IMR-90 (cell line): ENCODE measurements at regions not wholly inside any gene's neighbourhood (a gene's known extent, or its start where the extent isn't known, plus 50 kb on each side); places are given as distances from the start of the nearest gene placed in this dataset.
"Not testable (repeated sequence)": the region's sequence is repeated elsewhere in the genome, so short reads cannot be mapped to it uniquely, and the experiment has no call there.

Experiments used
- ATAC-seq: fragments of 200-7000 bp; cut with Tn5 transposase; 2 replicates; pipeline ENCODE4 v1.9.1; 2020; ENCODE audit warnings: low read depth, mild to moderate bottlenecking, moderate library complexity
- BruUV-seq: library from RNA; stranded (reverse); fragments of 400-500 nt; replicated peaks from 2 replicates; lab custom pipeline; 2021; lab: Mats Ljungman, UMichigan
- CTCF ChIA-PET: fragments of 300-600 bp; formaldehyde crosslinking; extraction: SDS; loops from one replicate; lab custom pipeline; 2021; ENCODE audit warnings: antibody characterized with exemption; lab: Yijun Ruan, JAX
- POLR2A ChIA-PET: fragments of 300-600 bp; sonication (Branson Sonifier 250); formaldehyde crosslinking; loops from one replicate; lab custom pipeline; 2022; ENCODE audit warnings: antibody characterized with exemption; ENCODE audit not compliant: unreplicated experiment; lab: Charles Lee
- DNase-seq: peaks from one replicate; pipeline ENCODE4 v3.0.0; 2013
- H2AFZ ChIP-seq: replicated peaks from 2 replicates; pipeline ENCODE3; 2013; ENCODE audit warnings: low read length, mild to moderate bottlenecking; ENCODE audit not compliant: poor library complexity
- H2AK5ac ChIP-seq: 2 replicates; pipeline ENCODE4 v1.6.1; 2013; ENCODE audit warnings: low read depth, low read length, inconsistent platforms
- H2AK9ac ChIP-seq: replicated peaks from 2 replicates; pipeline ENCODE3; 2013; ENCODE audit warnings: mild to moderate bottlenecking, low read depth, low read length, moderate library complexity; ENCODE audit not compliant: poor library complexity
- H2BK120ac ChIP-seq: 2 replicates; pipeline ENCODE4 v1.6.1; 2013; ENCODE audit warnings: low read depth, low read length, inconsistent platforms
- H2BK15ac ChIP-seq: 3 replicates; pipeline ENCODE4 v1.6.1; 2013; ENCODE audit warnings: low read depth, low read length, inconsistent platforms
- H2BK20ac ChIP-seq: 2 replicates; pipeline ENCODE4 v1.6.1; 2013; ENCODE audit warnings: low read depth, mild to moderate bottlenecking, inconsistent platforms, low read length, moderate library complexity
- H2BK5ac ChIP-seq: 2 replicates; pipeline ENCODE4 v1.6.1; 2013; ENCODE audit warnings: mild to moderate bottlenecking, low read depth, low read length, inconsistent platforms; ENCODE audit not compliant: poor library complexity, severe bottlenecking
- H3K14ac ChIP-seq: replicated peaks from 2 replicates; pipeline ENCODE4 v1.6.1; 2013; ENCODE audit warnings: low read depth, low read length, inconsistent platforms
- H3K18ac ChIP-seq: 2 replicates; pipeline ENCODE4 v1.6.1; 2013; ENCODE audit warnings: low read depth, low read length, control low read depth
- H3K23ac ChIP-seq: 2 replicates; pipeline ENCODE4 v1.6.1; 2013; ENCODE audit warnings: low read depth, low read length, inconsistent platforms
- H3K27ac ChIP-seq: 2 replicates; pipeline ENCODE4 v1.5.1; 2013; ENCODE audit warnings: mild to moderate bottlenecking, control low read depth, low read length; ENCODE audit not compliant: insufficient read depth
- H3K27me3 ChIP-seq: 2 replicates; pipeline ENCODE4 v1.6.1; 2013; ENCODE audit warnings: low read length; ENCODE audit not compliant: control insufficient read depth, insufficient read depth
- H3K36me3 ChIP-seq: 2 replicates; pipeline ENCODE4 v1.6.1; 2013; ENCODE audit warnings: low read length, mixed read lengths; ENCODE audit not compliant: control insufficient read depth, insufficient read depth
- H3K4ac ChIP-seq: 2 replicates; pipeline ENCODE4 v1.6.1; 2013; ENCODE audit warnings: low read depth, low read length, inconsistent platforms
- H3K4me1 ChIP-seq: 2 replicates; pipeline ENCODE4 v1.6.1; 2013; ENCODE audit warnings: low read length, mixed read lengths; ENCODE audit not compliant: control insufficient read depth, insufficient read depth
- H3K4me2 ChIP-seq: 2 replicates; pipeline ENCODE4 v1.6.1; 2013; ENCODE audit warnings: low read depth, mild to moderate bottlenecking, control low read depth, low read length, moderate library complexity
- H3K4me3 ChIP-seq: 2 replicates; pipeline ENCODE4 v1.5.1; 2013; ENCODE audit warnings: low read depth, mild to moderate bottlenecking, control low read depth, low read length, moderate library complexity; ENCODE audit not compliant: insufficient read depth
- H3K56ac ChIP-seq: 2 replicates; pipeline ENCODE4 v1.6.1; 2013; ENCODE audit warnings: low read length, inconsistent platforms; ENCODE audit not compliant: insufficient read depth; ENCODE audit errors: extremely low read depth
- H3K79me1 ChIP-seq, 2 experiments: 2 replicates each; pipeline ENCODE4 v1.6.1; 2013; ENCODE audit warnings: low read length in 2 of 2, inconsistent platforms in 1 of 2, low read depth in 1 of 2
- H3K9ac ChIP-seq: 2 replicates; pipeline ENCODE4 v1.6.1; 2013; ENCODE audit warnings: low read depth, low read length, control low read depth
- H3K9me1 ChIP-seq: 2 replicates; pipeline ENCODE4 v1.6.1; 2013; ENCODE audit warnings: low read length, inconsistent platforms; ENCODE audit not compliant: insufficient read depth
- H3K9me3 ChIP-seq: 2 replicates; pipeline ENCODE4 v1.6.1; 2013; ENCODE audit warnings: low read length; ENCODE audit not compliant: control insufficient read depth, insufficient read depth
- H4K20me1 ChIP-seq: 2 replicates; pipeline ENCODE4 v1.6.1; 2013; ENCODE audit warnings: low read length, inconsistent platforms; ENCODE audit not compliant: insufficient read depth
- H4K5ac ChIP-seq: 2 replicates; pipeline ENCODE4 v1.6.1; 2013; ENCODE audit warnings: mild to moderate bottlenecking, low read depth, low read length, control low read depth
- H4K8ac ChIP-seq, 2 experiments: 2 replicates each; pipeline ENCODE4 v1.6.1; 2013; ENCODE audit warnings: low read depth in 2 of 2, low read length in 2 of 2, control low read depth in 1 of 2, inconsistent platforms in 1 of 2
- H4K91ac ChIP-seq: 2 replicates; pipeline ENCODE4 v1.6.1; 2013; ENCODE audit warnings: low read depth, low read length, inconsistent platforms; ENCODE audit not compliant: insufficient read depth
- BHLHE40 ChIP-seq: fragments of 150-350 bp; IDR thresholded peaks from 2 replicates; pipeline ENCODE4 v1.6.1; 2016; ENCODE audit warnings: mild to moderate bottlenecking, low read depth, low read length
- CEBPB ChIP-seq: IDR thresholded peaks from 2 replicates; pipeline ENCODE4 v1.6.1; 2012; ENCODE audit warnings: low read depth, low read length, improper control_type of control experiment
- MAFK ChIP-seq: IDR thresholded peaks from 2 replicates; pipeline ENCODE4 v1.6.1; 2012; ENCODE audit warnings: low read depth, low read length, improper control_type of control experiment
- MAZ ChIP-seq: IDR thresholded peaks from 2 replicates; pipeline ENCODE4 v1.6.1; 2012; ENCODE audit warnings: low read depth, mild to moderate bottlenecking, low read length, improper control_type of control experiment, moderate library complexity, borderline replicate concordance
- POLR2A ChIP-seq: IDR thresholded peaks from 2 replicates; pipeline ENCODE4 v1.6.1; 2012; ENCODE audit warnings: mild to moderate bottlenecking, low read depth, low read length
- RFX5 ChIP-seq: IDR thresholded peaks from 2 replicates; pipeline ENCODE4 v1.8.0; 2012; ENCODE audit warnings: low read depth, mild to moderate bottlenecking, low read length, moderate library complexity
- SMC3 ChIP-seq: fragments of 150-350 bp; IDR thresholded peaks from 2 replicates; pipeline ENCODE4 v1.6.1; 2016; ENCODE audit warnings: low read depth, mild to moderate bottlenecking, antibody characterized with exemption, low read length, moderate library complexity
- USF2 ChIP-seq: fragments of 150-350 bp; IDR thresholded peaks from 2 replicates; pipeline ENCODE4 v1.6.1; 2017; ENCODE audit warnings: mild to moderate bottlenecking, antibody characterized with exemption, low read length, low read depth
- WGBS, 2 experiments: methylation state at CpG; one replicate each; pipeline versions ENCODE4 v1.1.5 to v1.1.7; 2013; ENCODE audit warnings: missing lambda C conversion rate in 2 of 2; ENCODE audit not compliant: insufficient read length in 1 of 2; ENCODE audit errors: extremely low coverage in 2 of 2; 5-methylcytosine and 5-hydroxymethylcytosine counted together
- dilution Hi-C: fragments of 300-500 bp; cut with HindIII; formaldehyde crosslinking; loops from one replicate; pipeline ENCODE4 v1.14.3; 2018; ENCODE audit warnings: low sequenced_read_pairs; ENCODE audit not compliant: unreplicated experiment
- in situ Hi-C: fragments of 300-500 bp; cut with MboI; formaldehyde crosslinking; loops from 3 replicates; pipeline ENCODE4 v1.14.3; 2019; ENCODE audit warnings: low sequenced_read_pairs, inconsistent platforms, mixed read lengths
- intact Hi-C: fragments of 100-400 bp; cut with micrococcal nuclease; formaldehyde crosslinking; loops from 2 replicates; pipeline ENCODE4 v1.10.0; 2022
- TF ChIP-seq, protein P1 (sequence below): fragments of 150-350 bp; IDR thresholded peaks from 2 replicates; pipeline ENCODE4 v1.6.1; 2016; ENCODE audit warnings: low read depth, mild to moderate bottlenecking, low read length, moderate library complexity, borderline replicate concordance

DNA sequence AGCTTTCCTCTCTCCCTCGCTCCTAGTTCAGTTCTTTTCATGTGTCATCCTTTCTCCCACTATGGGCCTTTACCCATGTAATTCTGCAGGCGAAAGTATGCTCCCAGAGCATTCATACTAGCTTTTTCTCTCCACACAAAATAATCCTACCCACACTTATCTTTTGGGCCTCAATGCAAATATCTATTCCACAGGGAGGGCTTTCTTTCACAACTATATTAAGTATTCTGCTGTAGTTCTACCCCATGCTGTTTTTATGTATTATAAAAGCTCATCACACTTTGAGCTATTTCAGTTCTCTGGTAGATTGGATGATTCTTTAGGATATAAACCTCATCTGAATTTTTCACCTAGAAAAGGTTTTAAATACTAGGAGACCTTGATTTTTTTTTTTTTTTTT, 774.6 kb upstream of the CRIM1 start:
- H3K79me1 ChIP-seq, result no peaks in the 10 kb centered on the region
- H3K4ac ChIP-seq, result no peak overlapping the region
- TF ChIP-seq MAFK (no peak), USF2 (no peak), POLR2A (no peak), BHLHE40 (no peak), MAZ (no peak), CEBPB (no peak), SMC3 (no peak), RFX5 (no peak)
- TF ChIP-seq, protein P1, sequence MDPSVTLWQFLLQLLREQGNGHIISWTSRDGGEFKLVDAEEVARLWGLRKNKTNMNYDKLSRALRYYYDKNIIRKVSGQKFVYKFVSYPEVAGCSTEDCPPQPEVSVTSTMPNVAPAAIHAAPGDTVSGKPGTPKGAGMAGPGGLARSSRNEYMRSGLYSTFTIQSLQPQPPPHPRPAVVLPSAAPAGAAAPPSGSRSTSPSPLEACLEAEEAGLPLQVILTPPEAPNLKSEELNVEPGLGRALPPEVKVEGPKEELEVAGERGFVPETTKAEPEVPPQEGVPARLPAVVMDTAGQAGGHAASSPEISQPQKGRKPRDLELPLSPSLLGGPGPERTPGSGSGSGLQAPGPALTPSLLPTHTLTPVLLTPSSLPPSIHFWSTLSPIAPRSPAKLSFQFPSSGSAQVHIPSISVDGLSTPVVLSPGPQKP, result no peak
- H3K18ac ChIP-seq, result no peak overlapping the region
- no TSS peak for BruUV-seq
- no peak overlapping the region for H2BK15ac ChIP-seq
- intact Hi-C loops (no loop called here), dilution Hi-C loops (no loop called here), in situ Hi-C loops (no loop called here)
- H3K4me2 ChIP-seq, result no peak overlapping the region
- H2BK20ac ChIP-seq, result no peak overlapping the region
- H3K14ac ChIP-seq, result no peak overlapping the region
- H3K27me3 ChIP-seq, result no peaks in the 10 kb centered on the region
- no peaks in the 10 kb centered on the region for H4K20me1 ChIP-seq
- DNase-seq, result no peak
- POLR2A ChIA-PET, result no interaction called here
- H2AK5ac ChIP-seq, result no peak overlapping the region
- ATAC-seq, result no peak
- no peak overlapping the region for H3K23ac ChIP-seq
- H4K8ac ChIP-seq, result no peak overlapping the region
- no peak overlapping the region for H3K56ac ChIP-seq
- CTCF ChIA-PET, result no interaction called here
- WGBS, 2 experiments, result 0% methylated on average over 1 of the region's 2 CpGs; no CpG with 5 or more reads in 1 of the 2 experiments
- H2AK9ac ChIP-seq, result no peak overlapping the region
- no peaks in the 10 kb centered on the region for H3K9me1 ChIP-seq
- H3K9ac ChIP-seq, result no peak overlapping the region
- no peak overlapping the region for H2AFZ ChIP-seq
- no peak overlapping the region for H2BK120ac ChIP-seq
- no peaks in the 10 kb centered on the region for H3K4me1 ChIP-seq
- H3K9me3 ChIP-seq, result peaks cover 3% of the 10 kb centered on the region; the same call in 1 of the 2 replicates
- H3K27ac ChIP-seq, result no peak overlapping the region
- H3K36me3 ChIP-seq, result no peaks in the 10 kb centered on the region
- H4K91ac ChIP-seq, result no peak overlapping the region
- H3K4me3 ChIP-seq, result no peak overlapping the region
- no peak overlapping the region for H2BK5ac ChIP-seq
- H4K5ac ChIP-seq, result no peak overlapping the region

DNA sequence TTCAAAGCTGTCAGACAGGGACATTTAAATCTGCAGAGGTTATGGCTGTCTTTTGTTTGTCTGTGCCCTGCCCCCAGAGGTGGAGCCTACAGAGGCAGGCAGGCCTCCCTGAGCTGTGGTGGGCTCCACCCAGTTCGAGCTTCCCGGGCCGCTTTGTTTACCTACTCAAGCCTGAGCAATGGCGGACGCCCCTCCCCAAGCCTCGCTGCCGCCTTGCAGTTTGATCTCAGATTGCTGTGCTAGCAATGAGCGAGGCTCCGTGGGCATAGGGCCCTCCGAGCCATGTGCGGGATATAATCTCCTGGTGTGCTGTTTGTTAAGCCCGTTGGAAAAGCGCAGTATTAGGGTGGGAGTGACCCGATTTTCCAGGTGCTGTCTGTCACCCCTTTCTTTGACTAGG, 787.0 kb upstream of the CRIM1 start:
- POLR2A ChIA-PET, H4K20me1 ChIP-seq, H4K8ac ChIP-seq, H2BK20ac ChIP-seq, H3K4me3 ChIP-seq, H3K9me3 ChIP-seq, H3K4me1 ChIP-seq, H2BK15ac ChIP-seq, H3K4ac ChIP-seq, H2BK120ac ChIP-seq, H4K91ac ChIP-seq, H3K27ac ChIP-seq, H3K36me3 ChIP-seq, H2AK9ac ChIP-seq, BruUV-seq, CTCF ChIA-PET, H4K5ac ChIP-seq, H2BK5ac ChIP-seq, H3K14ac ChIP-seq, H3K18ac ChIP-seq, H3K27me3 ChIP-seq, H3K9ac ChIP-seq, in situ Hi-C loops, dilution Hi-C loops, H2AK5ac ChIP-seq, H3K4me2 ChIP-seq, H3K9me1 ChIP-seq, H3K79me1 ChIP-seq, H2AFZ ChIP-seq, H3K23ac ChIP-seq, ATAC-seq, H3K56ac ChIP-seq, DNase-seq, intact Hi-C loops: not testable (repeated sequence)
- no CpG with 5 or more reads among the region's 14 CpGs for WGBS, 2 experiments
